Tibial artery (tissue), 4 donors: ENCODE measurements at regions not wholly inside any gene's neighbourhood (a gene's known extent, or its start where the extent isn't known, plus 50 kb on each side); places are given as distances from the start of the nearest gene placed in this dataset.
"Not testable (repeated sequence)": the region's sequence is repeated elsewhere in the genome, so short reads cannot be mapped to it uniquely, and the experiment has no call there.

ENCODE experiments used
- DNase-seq, 2 donors: peaks; one replicate each; pipeline ENCODE4 v3.0.0-alpha.2; 2019
- H3K27ac ChIP-seq, 2 donors: fragments of 200-600 bp; sonication (generic) in 1 of 2; 1 replicate in 1 of 2; 2 replicates in 1 of 2; pipeline ENCODE4 v1.5.1; 2018 to 2019; ENCODE audit warnings: mild to moderate bottlenecking in 1 of 2
- H3K27me3 ChIP-seq, 2 donors: fragments of 200-600 bp; sonication (generic) in 1 of 2; one replicate each; pipeline versions ENCODE4 v1.5.1 to v1.6.0; 2016 to 2019
- H3K36me3 ChIP-seq, 3 donors: fragments of 200-600 bp; sonication (generic) in 2 of 3; one replicate each; pipeline ENCODE4 v1.5.1; 2016 to 2019; ENCODE audit warnings: mild to moderate bottlenecking in 2 of 3
- H3K4me1 ChIP-seq, 4 donors: fragments of 200-600 bp; sonication (generic) in 2 of 4; 1 replicate in 3 of 4; 2 replicates in 1 of 4; pipeline ENCODE4 v1.5.1; 2016 to 2019
- H3K4me3 ChIP-seq, 2 donors: fragments of 200-600 bp; sonication (generic) in 1 of 2; 1 replicate in 1 of 2; 2 replicates in 1 of 2; pipeline ENCODE4 v1.5.1; 2018 to 2019; ENCODE audit warnings: mild to moderate bottlenecking in 2 of 2
- H3K9me3 ChIP-seq, 3 donors: fragments of 200-600 bp; sonication (generic) in 1 of 3; one replicate each; pipeline ENCODE4 v1.5.1; 2016 to 2019
- intact Hi-C: fragments of 100-400 bp; cut with DNase I; formaldehyde crosslinking; loops from one replicate; pipeline ENCODE4 v1.15.0; 2023; ENCODE audit warnings: low total_unique reads
- TF ChIP-seq, protein P1 (sequence below), 2 experiments: fragments of 200-600 bp in 1 of 2; fragments of 450-650 bp in 1 of 2; IDR thresholded peaks; one replicate each; pipeline ENCODE4 v1.5.1; 2017 to 2019; ENCODE audit warnings: antibody characterized with exemption in 2 of 2, mild to moderate bottlenecking in 1 of 2, moderate library complexity in 1 of 2

DNA sequence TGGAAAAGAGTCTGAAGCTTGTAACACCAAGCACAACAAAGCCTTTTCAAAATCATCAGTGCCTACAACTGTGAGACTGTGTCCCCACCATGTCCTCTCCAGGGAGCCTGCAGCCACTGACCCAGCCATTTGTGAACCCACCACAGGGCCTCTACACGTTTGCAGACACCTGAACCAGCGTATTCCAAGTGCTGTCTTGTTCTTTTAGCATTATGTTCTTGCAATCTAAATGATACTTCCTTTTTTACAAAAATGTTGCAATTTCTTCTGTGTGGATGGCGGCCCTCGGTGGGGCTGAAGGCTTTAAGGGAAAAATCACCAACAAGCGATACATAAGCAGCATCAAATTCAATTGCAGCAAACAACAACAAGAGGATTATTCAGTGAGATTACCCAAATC, 403.2 kb upstream of the MGMT start:
- H3K4me3 ChIP-seq = no peak overlapping the region
- H3K4me1 ChIP-seq = no peaks in the 10 kb centered on the region
- no peak overlapping the region for H3K27ac ChIP-seq
- no peaks in the 10 kb centered on the region for H3K36me3 ChIP-seq
- TF ChIP-seq, protein P1, sequence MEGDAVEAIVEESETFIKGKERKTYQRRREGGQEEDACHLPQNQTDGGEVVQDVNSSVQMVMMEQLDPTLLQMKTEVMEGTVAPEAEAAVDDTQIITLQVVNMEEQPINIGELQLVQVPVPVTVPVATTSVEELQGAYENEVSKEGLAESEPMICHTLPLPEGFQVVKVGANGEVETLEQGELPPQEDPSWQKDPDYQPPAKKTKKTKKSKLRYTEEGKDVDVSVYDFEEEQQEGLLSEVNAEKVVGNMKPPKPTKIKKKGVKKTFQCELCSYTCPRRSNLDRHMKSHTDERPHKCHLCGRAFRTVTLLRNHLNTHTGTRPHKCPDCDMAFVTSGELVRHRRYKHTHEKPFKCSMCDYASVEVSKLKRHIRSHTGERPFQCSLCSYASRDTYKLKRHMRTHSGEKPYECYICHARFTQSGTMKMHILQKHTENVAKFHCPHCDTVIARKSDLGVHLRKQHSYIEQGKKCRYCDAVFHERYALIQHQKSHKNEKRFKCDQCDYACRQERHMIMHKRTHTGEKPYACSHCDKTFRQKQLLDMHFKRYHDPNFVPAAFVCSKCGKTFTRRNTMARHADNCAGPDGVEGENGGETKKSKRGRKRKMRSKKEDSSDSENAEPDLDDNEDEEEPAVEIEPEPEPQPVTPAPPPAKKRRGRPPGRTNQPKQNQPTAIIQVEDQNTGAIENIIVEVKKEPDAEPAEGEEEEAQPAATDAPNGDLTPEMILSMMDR (IDR thresholded peaks at IDR 0.05) = no peak
- intact Hi-C loops = no loop called here
- H3K27me3 ChIP-seq = peaks cover 0 to 2% of the 10 kb centered on the region in 2 donors
- DNase-seq = no peak
- H3K9me3 ChIP-seq = no peaks in the 10 kb centered on the region

- H3K9me3 ChIP-seq, H3K36me3 ChIP-seq, DNase-seq, H3K4me3 ChIP-seq, H3K27me3 ChIP-seq, H3K4me1 ChIP-seq, intact Hi-C loops, H3K27ac ChIP-seq: not testable (repeated sequence)
These were observed 400.5 kb upstream of the MGMT start for GRCh38 chr10:129066529-129066928.

- intact Hi-C loops, H3K27me3 ChIP-seq, H3K36me3 ChIP-seq: not testable (repeated sequence)
These were observed 395.6 kb upstream of the MGMT start for GRCh38 chr10:129071411-129071810.

GRCh38 chr10:129074939-129075338, 392.1 kb upstream of the MGMT start:
- H3K36me3 ChIP-seq = no peaks in the 10 kb centered on the region
- H3K9me3 ChIP-seq = peaks cover 0 to 5% (median 0%) of the 10 kb centered on the region in 3 donors
- no peak for DNase-seq
- peaks cover 0 to 26% (median 24%) of the 10 kb centered on the region in 4 donors for H3K4me1 ChIP-seq
- no peak overlapping the region for H3K4me3 ChIP-seq
- no peak overlapping the region for H3K27ac ChIP-seq
- no peaks in the 10 kb centered on the region for H3K27me3 ChIP-seq
- intact Hi-C loops = no loop called here
- TF ChIP-seq, protein P1 (IDR thresholded peaks at IDR 0.05) = no peak

More at GRCh38 chr10:129071411-129071810, 395.6 kb upstream of the MGMT start:
- H3K4me1 ChIP-seq, H3K9me3 ChIP-seq, DNase-seq, H3K27ac ChIP-seq, H3K4me3 ChIP-seq: not testable (repeated sequence)

GRCh38 chr10:129075508-129075907, 391.5 kb upstream of the MGMT start:
- Histone ChIP-seq H3K27me3 (no peaks in the 10 kb centered on the region), H3K27ac (no peak overlapping the region), H3K4me1 (peaks cover 0 to 27% (median 25%) of the 10 kb centered on the region in 4 donors), H3K9me3 (peaks cover 0 to 9% (median 4%) of the 10 kb centered on the region in 3 donors), H3K4me3 (no peak overlapping the region), H3K36me3 (no peaks in the 10 kb centered on the region)
- TF ChIP-seq, protein P1 (IDR thresholded peaks at IDR 0.05) = no peak
- intact Hi-C loops = no loop called here
- DNase-seq = no peak

DNA sequence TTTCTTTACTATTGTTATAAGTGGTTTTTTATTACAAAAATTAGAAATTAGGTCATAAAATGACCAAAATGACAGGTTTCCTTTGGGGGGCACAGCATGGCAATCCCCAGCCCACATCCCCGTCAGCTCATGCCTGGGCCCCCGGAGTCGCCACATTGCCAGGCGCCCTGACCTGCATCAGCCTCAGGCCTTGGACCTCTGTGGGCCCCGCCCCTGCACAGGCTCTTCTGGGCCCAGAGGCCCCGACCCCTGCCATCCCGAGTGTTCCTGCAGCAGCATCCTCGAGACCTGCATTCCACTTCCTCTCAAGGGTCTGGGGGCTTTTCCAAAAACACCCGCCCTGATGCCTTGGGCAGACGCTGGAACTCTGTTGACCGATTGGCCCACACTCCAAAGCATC, 391.1 kb upstream of the MGMT start:
- intact Hi-C loops = no loop called here
- TF ChIP-seq, protein P1 (IDR thresholded peaks at IDR 0.05) = no peak
- no peak overlapping the region for H3K27ac ChIP-seq

GRCh38 chr10:129078346-129078745, 388.7 kb upstream of the MGMT start:
- peaks cover 0 to 27% (median 25%) of the 10 kb centered on the region in 4 donors for H3K4me1 ChIP-seq
- TF ChIP-seq, protein P1 (IDR thresholded peaks at IDR 0.05) = no peak
- intact Hi-C loops = no loop called here
- peak overlapping the region in 1 of 2 donors; percentile 45 for H3K27ac ChIP-seq
- DNase-seq = no peak
- H3K27me3 ChIP-seq = no peaks in the 10 kb centered on the region
- H3K4me3 ChIP-seq = no peak overlapping the region
- no peaks in the 10 kb centered on the region for H3K36me3 ChIP-seq
- H3K9me3 ChIP-seq = peaks cover 0 to 12% (median 9%) of the 10 kb centered on the region in 3 donors

More for the DNA sequence above, 391.1 kb upstream of the MGMT start:
- H3K36me3 ChIP-seq = no peaks in the 10 kb centered on the region
- DNase-seq = no peak
- no peak overlapping the region for H3K4me3 ChIP-seq
- no peaks in the 10 kb centered on the region for H3K27me3 ChIP-seq
- H3K4me1 ChIP-seq = peaks cover 0 to 27% (median 25%) of the 10 kb centered on the region in 4 donors
- H3K9me3 ChIP-seq = peaks cover 0 to 9% (median 8%) of the 10 kb centered on the region in 3 donors
